Tibial artery (tissue), 4 donors: ENCODE measurements at regions not wholly inside any gene's neighbourhood (a gene's known extent, or its start where the extent isn't known, plus 50 kb on each side); places are given as distances from the start of the nearest gene placed in this dataset.

ENCODE experiments used
- DNase-seq, 2 donors: peaks; one replicate each; pipeline ENCODE4 v3.0.0-alpha.2; 2019
- H3K27ac ChIP-seq, 2 donors: fragments of 200-600 bp; sonication (generic) in 1 of 2; 1 replicate in 1 of 2; 2 replicates in 1 of 2; pipeline ENCODE4 v1.5.1; 2018 to 2019; ENCODE audit warnings: mild to moderate bottlenecking in 1 of 2
- H3K27me3 ChIP-seq, 2 donors: fragments of 200-600 bp; sonication (generic) in 1 of 2; one replicate each; pipeline versions ENCODE4 v1.5.1 to v1.6.0; 2016 to 2019
- H3K36me3 ChIP-seq, 3 donors: fragments of 200-600 bp; sonication (generic) in 2 of 3; one replicate each; pipeline ENCODE4 v1.5.1; 2016 to 2019; ENCODE audit warnings: mild to moderate bottlenecking in 2 of 3
- H3K4me1 ChIP-seq, 4 donors: fragments of 200-600 bp; sonication (generic) in 2 of 4; 1 replicate in 3 of 4; 2 replicates in 1 of 4; pipeline ENCODE4 v1.5.1; 2016 to 2019
- H3K4me3 ChIP-seq, 2 donors: fragments of 200-600 bp; sonication (generic) in 1 of 2; 1 replicate in 1 of 2; 2 replicates in 1 of 2; pipeline ENCODE4 v1.5.1; 2018 to 2019; ENCODE audit warnings: mild to moderate bottlenecking in 2 of 2
- H3K9me3 ChIP-seq, 3 donors: fragments of 200-600 bp; sonication (generic) in 1 of 3; one replicate each; pipeline ENCODE4 v1.5.1; 2016 to 2019
- intact Hi-C: fragments of 100-400 bp; cut with DNase I; formaldehyde crosslinking; loops from one replicate; pipeline ENCODE4 v1.15.0; 2023; ENCODE audit warnings: low total_unique reads
- TF ChIP-seq, protein P1 (sequence below), 2 experiments: fragments of 200-600 bp in 1 of 2; fragments of 450-650 bp in 1 of 2; IDR thresholded peaks; one replicate each; pipeline ENCODE4 v1.5.1; 2017 to 2019; ENCODE audit warnings: antibody characterized with exemption in 2 of 2, mild to moderate bottlenecking in 1 of 2, moderate library complexity in 1 of 2

DNA sequence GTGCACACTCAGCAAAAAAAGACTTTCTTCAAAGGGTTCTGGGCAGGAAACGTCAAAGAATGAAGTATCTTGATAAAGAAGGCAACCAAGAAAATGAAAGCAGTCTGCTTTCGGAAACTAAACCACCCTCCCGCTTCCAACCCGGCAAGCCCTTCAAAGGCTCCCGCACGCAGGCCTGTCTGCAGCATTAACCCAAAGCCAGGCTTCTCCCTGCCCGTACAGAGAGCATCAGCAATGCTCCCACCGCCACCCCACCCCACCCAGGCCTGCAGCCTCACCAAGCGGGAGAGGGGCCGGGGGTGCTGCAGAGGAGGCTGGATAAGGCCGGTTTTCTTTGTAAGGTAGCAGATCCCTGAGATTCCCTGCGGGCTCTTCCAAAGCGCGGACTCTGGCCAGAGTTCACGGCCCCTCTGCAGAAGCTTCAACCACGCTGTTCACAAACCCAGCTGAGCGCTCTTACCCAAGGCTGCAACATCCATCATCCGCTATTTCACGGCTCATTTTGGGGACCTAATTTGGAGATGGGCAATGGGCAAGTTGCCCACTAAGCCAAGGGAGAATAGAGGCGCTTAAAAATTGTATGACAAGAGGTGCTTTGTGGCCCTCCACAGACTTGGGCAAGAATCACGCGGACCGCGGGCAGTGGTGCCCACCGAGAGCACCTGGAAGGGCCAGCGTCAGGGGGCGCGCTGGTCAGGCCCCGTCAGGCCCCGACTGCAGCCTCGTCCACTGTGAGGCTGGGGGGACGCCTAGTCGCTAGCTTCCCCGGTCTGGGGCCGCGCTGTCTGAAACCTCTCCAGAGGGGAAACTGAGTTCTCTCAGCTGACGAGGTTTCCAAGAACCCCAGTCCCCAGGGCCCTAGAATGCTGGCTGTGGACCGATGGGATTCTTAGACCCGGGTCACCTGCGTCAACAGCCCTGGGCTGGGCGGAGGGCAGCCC, 225.4 kb upstream of the ID2 start:
- H3K27me3 ChIP-seq, result peaks cover 0 to 29% of the 10 kb centered on the region in 2 donors
- peaks cover 0 to 5% (median 2%) of the 10 kb centered on the region in 4 donors for H3K4me1 ChIP-seq
- no peak for DNase-seq
- intact Hi-C loops, result no loop called here
- H3K27ac ChIP-seq, result no peak overlapping the region
- no peaks in the 10 kb centered on the region for H3K9me3 ChIP-seq
- TF ChIP-seq, protein P1, sequence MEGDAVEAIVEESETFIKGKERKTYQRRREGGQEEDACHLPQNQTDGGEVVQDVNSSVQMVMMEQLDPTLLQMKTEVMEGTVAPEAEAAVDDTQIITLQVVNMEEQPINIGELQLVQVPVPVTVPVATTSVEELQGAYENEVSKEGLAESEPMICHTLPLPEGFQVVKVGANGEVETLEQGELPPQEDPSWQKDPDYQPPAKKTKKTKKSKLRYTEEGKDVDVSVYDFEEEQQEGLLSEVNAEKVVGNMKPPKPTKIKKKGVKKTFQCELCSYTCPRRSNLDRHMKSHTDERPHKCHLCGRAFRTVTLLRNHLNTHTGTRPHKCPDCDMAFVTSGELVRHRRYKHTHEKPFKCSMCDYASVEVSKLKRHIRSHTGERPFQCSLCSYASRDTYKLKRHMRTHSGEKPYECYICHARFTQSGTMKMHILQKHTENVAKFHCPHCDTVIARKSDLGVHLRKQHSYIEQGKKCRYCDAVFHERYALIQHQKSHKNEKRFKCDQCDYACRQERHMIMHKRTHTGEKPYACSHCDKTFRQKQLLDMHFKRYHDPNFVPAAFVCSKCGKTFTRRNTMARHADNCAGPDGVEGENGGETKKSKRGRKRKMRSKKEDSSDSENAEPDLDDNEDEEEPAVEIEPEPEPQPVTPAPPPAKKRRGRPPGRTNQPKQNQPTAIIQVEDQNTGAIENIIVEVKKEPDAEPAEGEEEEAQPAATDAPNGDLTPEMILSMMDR (IDR thresholded peaks at IDR 0.05), result no peak
- H3K36me3 ChIP-seq, result no peaks in the 10 kb centered on the region
- H3K4me3 ChIP-seq, result no peak overlapping the region

DNA sequence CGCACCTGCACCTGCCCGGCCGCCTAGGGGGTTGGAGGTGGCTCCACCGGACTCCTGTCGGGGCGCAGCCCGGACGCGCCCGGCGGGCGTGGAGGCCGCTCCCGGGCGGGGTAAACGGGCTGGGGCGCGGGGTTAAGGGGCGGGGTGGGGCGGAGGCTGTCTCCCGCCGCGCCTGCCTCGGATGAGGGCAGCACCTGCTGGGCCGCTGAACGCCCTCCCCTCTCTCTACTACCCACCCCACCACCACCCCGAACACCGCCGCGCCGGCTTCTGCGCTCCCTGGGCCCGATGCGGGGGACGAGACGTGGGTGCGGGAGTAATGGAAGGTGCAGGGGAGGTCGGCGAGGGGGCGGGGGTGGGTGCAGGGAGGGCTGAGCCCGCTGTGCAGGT, 224.8 kb upstream of the ID2 start:
- Histone ChIP-seq H3K4me1 (peaks cover 0 to 5% (median 2%) of the 10 kb centered on the region in 4 donors), H3K4me3 (no peak overlapping the region), H3K36me3 (no peaks in the 10 kb centered on the region), H3K9me3 (no peaks in the 10 kb centered on the region), H3K27me3 (peaks cover 0 to 29% of the 10 kb centered on the region in 2 donors), H3K27ac (no peak overlapping the region)
- no peak for DNase-seq
- intact Hi-C loops, result no loop called here
- TF ChIP-seq, protein P1 (IDR thresholded peaks at IDR 0.05), result no peak

DNA sequence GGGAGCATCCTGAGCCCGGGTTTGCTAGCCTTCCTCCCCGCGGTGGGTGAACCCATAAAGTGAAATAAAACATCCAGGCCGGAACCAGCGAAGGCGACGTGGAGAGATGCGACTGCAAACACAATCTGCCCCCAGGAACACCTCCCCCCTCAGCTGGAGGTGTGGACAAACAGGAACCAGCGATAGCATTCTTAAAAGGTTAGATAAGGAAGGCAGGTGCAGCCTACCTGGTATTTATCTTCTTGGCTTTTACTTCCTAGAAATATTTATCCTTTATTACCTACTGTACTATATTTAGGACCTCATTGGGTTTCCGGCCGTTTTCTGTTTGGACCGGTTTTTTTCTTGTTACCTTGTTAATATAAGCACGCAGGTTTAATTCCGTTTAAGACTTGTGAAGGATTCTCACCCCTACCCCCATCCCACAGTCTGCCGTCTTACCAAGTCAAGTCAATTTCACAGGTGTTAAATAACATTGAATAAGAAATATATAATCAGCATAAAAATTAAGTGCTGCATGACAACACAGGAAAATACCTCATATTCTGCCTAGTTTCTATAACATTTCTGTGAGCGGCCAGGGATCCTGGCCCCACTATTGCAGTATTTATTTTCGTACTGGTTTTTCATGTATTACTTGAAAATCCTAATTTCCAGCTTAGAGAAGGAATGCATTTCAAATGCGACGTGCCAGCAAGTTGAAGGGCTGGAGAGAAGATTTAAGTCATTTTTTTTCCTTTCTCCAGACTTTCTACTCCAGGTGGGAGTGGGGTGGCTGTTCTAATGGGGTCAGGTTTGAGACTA, 224.0 kb upstream of the ID2 start:
- DNase-seq, result no peak
- H3K27ac ChIP-seq, result no peak overlapping the region
- H3K27me3 ChIP-seq, result peaks cover 0 to 29% of the 10 kb centered on the region in 2 donors
- TF ChIP-seq, protein P1 (IDR thresholded peaks at IDR 0.05), result no peak
- H3K9me3 ChIP-seq, result no peaks in the 10 kb centered on the region
- no peaks in the 10 kb centered on the region for H3K36me3 ChIP-seq
- H3K4me3 ChIP-seq, result no peak overlapping the region
- intact Hi-C loops, result no loop called here
- H3K4me1 ChIP-seq, result peaks cover 0 to 7% (median 2%) of the 10 kb centered on the region in 4 donors

DNA sequence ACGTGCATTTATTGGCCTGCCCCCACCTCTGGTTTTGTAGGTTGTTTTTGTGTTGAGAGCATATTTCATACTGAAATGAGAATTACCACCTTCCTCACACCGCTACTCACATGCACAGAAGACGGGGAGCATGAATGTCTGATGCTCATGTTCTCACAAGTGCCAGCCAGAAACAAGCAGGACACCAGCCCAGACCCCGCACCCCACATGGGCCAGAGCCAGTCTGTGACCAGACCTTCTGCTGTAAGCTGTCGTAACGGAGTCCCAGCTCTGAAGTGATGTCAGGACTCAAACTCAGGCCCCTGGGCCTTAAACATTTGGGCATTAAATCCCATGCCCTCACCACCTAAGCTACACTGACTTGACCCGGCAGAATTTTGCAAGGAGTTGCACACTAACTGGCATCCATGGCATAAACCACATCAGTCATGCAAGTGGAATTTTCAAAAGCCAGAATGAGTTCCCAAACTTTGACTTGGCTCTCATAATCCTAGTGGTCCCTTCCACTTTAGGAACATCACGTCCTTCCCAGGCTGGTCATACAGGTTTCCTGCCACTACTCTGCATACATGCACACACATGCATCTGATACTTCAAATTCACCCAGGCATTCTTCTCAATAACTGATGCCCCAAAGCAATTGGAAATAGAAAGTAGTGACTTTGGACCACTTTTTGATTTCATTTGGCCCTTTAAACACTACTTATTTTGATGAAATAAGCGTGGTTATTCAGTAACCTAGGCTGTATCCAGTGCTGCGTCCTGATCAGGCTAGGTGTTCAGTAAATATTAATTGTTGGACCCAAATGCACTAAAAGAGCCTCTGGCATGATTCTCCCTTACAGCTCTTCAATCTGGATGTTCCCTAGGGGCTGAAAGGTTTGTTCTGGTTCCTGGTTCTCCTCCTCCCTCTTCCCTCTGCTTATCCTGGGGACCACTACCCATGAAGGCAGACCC, 223.1 kb upstream of the ID2 start:
- H3K27ac ChIP-seq, result no peak overlapping the region

More for the DNA sequence above, 223.1 kb upstream of the ID2 start:
- Histone ChIP-seq H3K9me3 (no peaks in the 10 kb centered on the region), H3K4me1 (peaks cover 0 to 12% (median 2%) of the 10 kb centered on the region in 4 donors), H3K4me3 (no peak overlapping the region), H3K36me3 (no peaks in the 10 kb centered on the region), H3K27me3 (peaks cover 0 to 29% of the 10 kb centered on the region in 2 donors)
- TF ChIP-seq, protein P1 (IDR thresholded peaks at IDR 0.05), result no peak
- DNase-seq, result no peak
- intact Hi-C loops, result no loop called here
